ENCODE measurements at regions not wholly inside any gene's neighbourhood (a gene's known extent, or its start where the extent isn't known, plus 50 kb on each side); places are given as distances from the start of the nearest gene placed in this dataset.
A peak's percentile ranks its signal among the peaks of the same experiment; 100 is the strongest.

GRCh38 chr4:149931431-149931830 lies 115.8 kb upstream of the IQCM start:
- DNase-seq = no peak

- no peak for DNase-seq
Observed at GRCh38 chr4:149932188-149932587, 116.5 kb upstream of the IQCM start.

DNA sequence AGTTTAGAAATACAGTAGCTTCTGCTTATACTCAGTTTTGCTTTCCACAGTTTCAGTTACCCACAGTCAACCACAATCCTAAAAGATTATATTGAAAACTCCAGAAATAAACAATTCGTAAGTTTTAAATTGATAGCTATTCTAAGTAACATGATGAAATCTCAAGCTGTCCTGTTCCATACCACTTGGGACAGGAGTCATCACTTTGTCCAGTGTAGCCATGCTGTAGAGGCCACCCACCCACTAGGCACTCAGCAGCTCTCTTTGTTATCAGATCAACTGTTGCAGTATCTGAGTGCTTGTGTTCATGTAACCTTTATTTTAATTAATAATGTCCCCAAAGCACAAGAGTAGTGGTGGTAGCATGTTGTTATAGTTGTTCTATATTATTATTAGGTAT lies 117.5 kb upstream of the IQCM start:
- DNase-seq = no peak

DNA sequence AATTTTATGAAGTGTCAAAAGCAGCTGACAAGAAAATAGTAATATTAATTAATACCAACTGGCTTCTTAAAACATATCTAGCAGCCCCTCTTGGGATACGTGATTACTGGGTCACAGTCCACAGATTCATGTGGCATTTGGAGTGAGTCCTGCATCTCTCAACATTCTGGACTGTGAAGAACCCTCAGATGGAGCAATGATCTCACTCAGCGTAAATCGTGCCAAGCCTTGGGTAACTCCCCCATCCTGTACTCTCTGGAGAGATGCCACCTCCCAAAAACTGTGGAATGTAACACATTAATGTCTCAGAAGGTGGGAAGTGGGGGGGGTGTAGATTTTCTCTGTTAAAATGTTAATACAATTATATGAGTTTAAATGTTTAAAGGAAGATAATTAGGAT lies 118.2 kb upstream of the IQCM start:
- DNase-seq = no peak

GRCh38 chr4:149949381-149949780 lies 128.9 kb upstream of the DCLK2 start:
- DNase-seq = no peak

- peak; percentile 23 for DNase-seq
Observed at GRCh38 chr4:149951152-149951900, 126.9 kb upstream of the DCLK2 start.

GRCh38 chr4:149952101-149952500 lies 126.1 kb upstream of the DCLK2 start:
- no peak for DNase-seq

DNA sequence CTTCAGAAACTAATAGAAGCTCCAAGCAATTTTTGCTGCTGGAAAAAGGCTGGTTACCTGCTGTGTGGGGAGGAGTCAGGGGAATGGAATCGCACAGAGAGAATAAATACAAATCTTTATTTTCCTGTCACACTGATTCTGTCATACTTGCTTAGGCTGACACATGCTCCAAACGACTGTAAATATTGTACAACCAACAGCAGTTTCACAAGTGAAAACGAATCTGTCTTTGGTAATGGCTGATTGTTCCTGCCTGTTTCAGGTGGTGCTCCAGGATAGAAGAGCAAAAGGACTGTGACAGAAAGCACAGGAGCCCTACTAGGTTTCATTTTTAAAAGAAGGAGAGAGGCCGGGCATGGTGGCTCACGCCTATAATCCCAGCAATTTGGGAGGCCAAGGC lies 125.5 kb upstream of the DCLK2 start:
- no peak for DNase-seq

DNA sequence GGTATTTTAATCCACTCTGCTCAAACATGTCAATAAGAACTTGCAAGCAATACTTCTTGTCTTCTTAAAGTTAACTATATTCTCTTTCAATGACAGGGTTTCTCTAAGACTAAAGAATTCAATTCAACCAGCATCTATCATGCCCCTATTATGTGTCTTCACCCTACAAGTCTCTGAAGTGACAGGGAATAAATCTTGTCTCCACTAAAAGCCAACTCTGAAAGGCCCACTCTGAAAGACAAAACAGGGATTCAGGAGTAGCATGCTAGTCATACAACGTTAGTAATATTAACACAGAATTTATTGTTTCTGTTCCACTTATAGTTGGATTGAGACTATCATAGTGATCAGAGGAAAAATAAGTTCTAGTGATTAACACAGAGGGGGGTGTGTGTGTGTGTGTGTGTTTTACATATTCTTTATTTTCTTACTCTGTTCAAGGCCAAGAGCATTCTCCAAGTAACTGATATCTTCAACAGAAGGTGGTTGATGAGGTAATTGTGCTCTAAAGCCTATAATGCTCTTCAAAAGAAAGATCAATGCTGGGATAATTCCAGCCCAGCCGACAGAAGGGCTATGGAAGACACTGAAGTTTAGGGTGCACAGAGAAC lies 122.4 kb upstream of the DCLK2 start:
- no peak for DNase-seq

- no peak for DNase-seq
Observed at GRCh38 chr4:149956678-149957077, 121.6 kb upstream of the DCLK2 start.

DNA sequence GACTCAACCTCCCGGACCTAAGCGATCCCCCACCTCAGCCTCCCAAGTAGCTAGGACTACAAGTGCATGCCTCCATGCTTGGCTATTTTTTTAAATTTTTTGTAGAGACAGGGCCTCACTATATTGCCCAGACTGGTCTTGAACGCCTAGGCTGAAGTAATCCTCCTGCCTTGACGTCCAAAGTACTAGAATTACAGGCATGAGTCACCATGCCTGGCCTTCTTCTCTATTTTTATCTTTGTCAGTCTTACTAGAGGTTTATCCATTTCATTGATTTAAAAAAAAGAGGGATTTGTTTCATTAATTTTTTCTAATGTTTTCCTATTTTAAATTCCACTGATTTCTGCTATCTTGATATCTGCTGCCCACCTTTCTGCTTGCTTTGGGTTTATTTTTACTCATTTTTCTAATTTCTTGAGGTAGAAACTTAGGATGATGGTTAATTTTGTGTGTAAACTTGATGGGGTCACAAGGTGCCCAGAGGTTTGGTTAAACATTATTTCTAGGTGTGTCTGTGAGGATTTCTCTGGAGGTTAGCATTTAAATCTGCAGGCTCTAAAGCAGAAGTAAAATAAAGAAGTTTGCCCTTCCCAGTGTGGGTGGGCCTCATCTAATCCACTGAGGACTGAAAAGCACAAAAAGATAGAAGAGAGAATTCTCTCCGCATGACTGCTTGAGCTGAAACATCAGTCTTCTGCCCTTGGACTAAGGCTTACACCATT lies 116.2 kb upstream of the DCLK2 start:
- DNase-seq = peak; percentile 1

GRCh38 chr4:149964001-149964796 lies 114.0 kb upstream of the DCLK2 start:
- DNase-seq = no peak

GRCh38 chr4:149965206-149965605 lies 113.0 kb upstream of the DCLK2 start:
- DNase-seq = no peak

- DNase-seq = no peak
Observed at GRCh38 chr4:149972407-149972806, 105.8 kb upstream of the DCLK2 start.

- DNase-seq = no peak
Observed at GRCh38 chr4:149973181-149973580, 105.1 kb upstream of the DCLK2 start.

DNA sequence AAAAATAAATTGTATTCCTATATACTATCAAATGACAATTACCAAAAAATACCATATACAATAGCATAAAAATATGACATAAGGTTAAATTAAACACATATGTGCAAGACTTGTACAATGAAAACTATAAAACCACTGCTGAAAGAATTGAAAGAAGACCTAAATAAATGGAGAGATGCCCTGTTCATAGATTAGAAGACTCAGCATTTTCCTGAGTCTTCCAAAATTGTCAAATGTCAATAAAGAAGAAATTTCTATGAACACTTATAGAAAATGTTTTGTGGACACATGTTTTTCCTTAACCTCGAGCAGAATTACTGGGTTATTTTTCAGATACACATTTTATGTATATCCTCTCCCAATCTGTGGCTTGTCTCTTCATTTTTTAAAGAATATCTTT lies 103.1 kb upstream of the DCLK2 start:
- no peak for DNase-seq

GRCh38 chr4:149980121-149980682 lies 98.0 kb upstream of the DCLK2 start:
- DNase-seq = no peak

DNA sequence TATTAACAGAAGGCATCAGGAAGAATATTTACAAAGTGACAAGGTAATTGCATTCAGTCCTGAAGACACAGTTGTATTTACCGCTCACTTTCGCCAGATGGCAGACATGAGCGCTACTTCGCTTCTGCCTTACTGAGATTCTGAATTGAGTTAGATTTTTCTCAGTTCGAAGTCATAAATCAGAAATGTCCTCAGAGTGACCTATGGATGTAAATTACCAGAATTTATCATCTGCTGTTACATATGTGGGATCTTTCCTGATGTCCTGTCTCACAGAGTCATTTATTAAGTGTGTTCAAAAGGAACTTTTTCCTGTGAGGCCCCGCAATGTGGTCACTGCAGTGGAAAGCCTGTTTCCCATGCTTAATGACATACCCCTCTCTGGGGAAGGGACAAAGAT lies 97.3 kb upstream of the DCLK2 start:
- DNase-seq = peak; percentile 64

- no peak for DNase-seq
Observed at GRCh38 chr4:149983401-149983800, 94.8 kb upstream of the DCLK2 start.

DNA sequence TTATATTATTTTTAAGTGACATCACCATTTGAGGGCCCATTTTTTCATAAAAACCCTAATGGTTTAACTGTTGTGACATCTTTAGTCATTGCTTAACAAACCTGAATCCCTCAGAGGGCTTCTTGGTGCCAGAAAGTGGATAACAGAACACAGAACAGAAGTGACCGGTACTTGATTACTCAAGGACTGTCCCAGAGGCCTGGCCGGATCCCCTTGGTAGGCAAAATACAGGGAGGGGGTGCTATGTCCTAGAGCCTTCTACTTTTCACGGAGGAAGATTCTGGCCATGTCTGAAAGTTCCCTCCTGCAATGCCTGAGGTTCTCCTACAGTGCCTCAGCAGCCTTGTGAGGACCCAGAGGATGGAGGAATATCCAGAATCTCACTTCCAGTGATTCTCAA lies 94.3 kb upstream of the DCLK2 start:
- DNase-seq = no peak

DNA sequence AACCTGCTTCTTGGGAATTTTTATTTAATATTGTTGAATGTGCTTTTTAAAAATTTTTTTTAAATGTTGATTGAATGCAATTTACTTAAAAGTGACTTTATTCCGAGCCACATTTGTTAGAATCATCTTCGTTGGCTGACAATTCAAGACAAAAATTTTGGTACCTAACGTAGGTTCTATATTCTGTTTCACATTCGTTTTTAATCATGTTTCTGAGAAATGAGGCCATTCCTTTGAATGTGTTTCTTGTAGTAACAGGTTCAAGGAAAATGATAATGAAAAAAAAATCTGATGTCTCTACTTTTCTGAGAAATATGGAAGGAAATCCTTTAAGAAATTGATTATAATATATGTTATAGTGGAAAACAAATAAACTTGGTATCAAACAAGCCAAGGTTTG lies 92.3 kb upstream of the DCLK2 start:
- DNase-seq = no peak

DNA sequence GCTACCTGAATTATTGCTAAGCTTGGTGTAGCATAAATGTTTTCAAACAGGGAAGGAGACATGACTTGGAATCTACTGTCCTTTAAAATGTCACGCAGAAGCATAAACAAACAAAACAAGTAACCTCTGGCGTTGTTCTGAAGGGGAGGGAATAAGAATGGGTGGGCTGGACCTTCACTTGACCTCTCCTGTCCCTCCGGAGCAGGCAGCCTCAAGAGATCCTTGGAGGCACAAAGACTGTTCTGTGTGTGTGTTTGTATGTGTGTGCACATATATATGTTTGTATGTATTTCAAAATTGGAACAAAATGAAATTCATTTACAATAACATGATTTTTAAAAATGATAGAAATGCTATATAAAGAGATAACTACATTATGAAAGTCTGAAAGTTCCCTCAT lies 91.3 kb upstream of the DCLK2 start:
- DNase-seq = no peak
